22Rv1 (cell line): ENCODE measurements at regions not wholly inside any gene's neighbourhood (a gene's known extent, or its start where the extent isn't known, plus 50 kb on each side); places are given as distances from the start of the nearest gene placed in this dataset.
"Not testable (repeated sequence)": the region's sequence is repeated elsewhere in the genome, so short reads cannot be mapped to it uniquely, and the experiment has no call there.

Source experiments
- ZFX ChIP-seq: fragments of 450-650 bp; IDR thresholded peaks from 2 replicates; pipeline ENCODE4 v1.6.1; 2017; ENCODE audit warnings: antibody characterized with exemption, borderline replicate concordance
- TF ChIP-seq, protein P1 (sequence below): fragments of 450-650 bp; IDR thresholded peaks from 2 replicates; pipeline ENCODE4 v1.5.1; 2017; ENCODE audit warnings: mild to moderate bottlenecking

DNA sequence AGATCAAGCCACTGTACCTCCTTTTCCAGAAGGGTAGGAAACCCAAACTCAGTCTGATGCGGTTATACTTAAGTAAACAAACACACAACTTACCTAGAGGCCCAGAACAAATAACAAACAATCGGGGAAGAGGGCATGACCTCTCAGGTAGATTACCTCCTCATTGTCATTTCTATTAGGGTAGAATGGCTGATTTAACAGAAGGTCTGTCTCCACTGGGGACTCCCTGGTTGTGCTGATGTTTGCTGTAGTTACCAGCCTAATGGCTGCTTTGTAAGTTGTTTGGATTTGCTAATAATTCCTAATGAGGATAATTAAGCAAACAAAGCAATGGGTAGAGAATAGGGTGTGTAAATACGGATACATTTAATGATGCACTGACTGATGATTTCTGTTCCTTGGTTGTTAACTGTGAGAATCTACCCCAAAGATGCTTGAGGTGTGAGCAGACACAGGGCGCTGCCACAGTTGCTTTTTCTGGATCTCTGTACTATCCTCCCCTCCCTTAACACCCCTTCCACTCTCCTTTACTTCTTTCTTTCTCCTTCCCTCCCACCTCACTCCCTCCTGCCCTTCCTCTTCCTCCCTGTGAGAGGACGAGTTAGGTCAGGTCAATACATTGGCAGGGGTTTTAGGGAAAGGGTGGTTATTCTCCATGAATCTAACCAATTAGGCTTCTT, 332.0 kb upstream of the FZD8 start:
- TF ChIP-seq, protein P1, sequence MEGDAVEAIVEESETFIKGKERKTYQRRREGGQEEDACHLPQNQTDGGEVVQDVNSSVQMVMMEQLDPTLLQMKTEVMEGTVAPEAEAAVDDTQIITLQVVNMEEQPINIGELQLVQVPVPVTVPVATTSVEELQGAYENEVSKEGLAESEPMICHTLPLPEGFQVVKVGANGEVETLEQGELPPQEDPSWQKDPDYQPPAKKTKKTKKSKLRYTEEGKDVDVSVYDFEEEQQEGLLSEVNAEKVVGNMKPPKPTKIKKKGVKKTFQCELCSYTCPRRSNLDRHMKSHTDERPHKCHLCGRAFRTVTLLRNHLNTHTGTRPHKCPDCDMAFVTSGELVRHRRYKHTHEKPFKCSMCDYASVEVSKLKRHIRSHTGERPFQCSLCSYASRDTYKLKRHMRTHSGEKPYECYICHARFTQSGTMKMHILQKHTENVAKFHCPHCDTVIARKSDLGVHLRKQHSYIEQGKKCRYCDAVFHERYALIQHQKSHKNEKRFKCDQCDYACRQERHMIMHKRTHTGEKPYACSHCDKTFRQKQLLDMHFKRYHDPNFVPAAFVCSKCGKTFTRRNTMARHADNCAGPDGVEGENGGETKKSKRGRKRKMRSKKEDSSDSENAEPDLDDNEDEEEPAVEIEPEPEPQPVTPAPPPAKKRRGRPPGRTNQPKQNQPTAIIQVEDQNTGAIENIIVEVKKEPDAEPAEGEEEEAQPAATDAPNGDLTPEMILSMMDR = not testable (repeated sequence)
- not testable (repeated sequence) for TF ChIP-seq ZFX
